Neural cell (in vitro differentiated cells): ENCODE measurements at regions not wholly inside any gene's neighbourhood (a gene's known extent, or its start where the extent isn't known, plus 50 kb on each side); places are given as distances from the start of the nearest gene placed in this dataset.

Experiments
- CTCF ChIP-seq: fragments of 450-650 bp; IDR thresholded peaks from 2 replicates; pipeline ENCODE4 v1.5.1; 2014; ENCODE audit warnings: antibody characterized with exemption, mild to moderate bottlenecking, moderate library complexity; ENCODE audit not compliant: poor library complexity, severe bottlenecking
- REST ChIP-seq: IDR thresholded peaks from 2 replicates; pipeline ENCODE4 v1.6.1; 2012; ENCODE audit warnings: borderline replicate concordance

GRCh38 chr22:27581688-27582087 is 219.9 kb downstream of the MN1 start:
- TF ChIP-seq CTCF, result no peak
- TF ChIP-seq REST, result no peak
